MM.1S (cell line): ENCODE measurements at regions not wholly inside any gene's neighbourhood (a gene's known extent, or its start where the extent isn't known, plus 50 kb on each side); places are given as distances from the start of the nearest gene placed in this dataset.

Experiments
- DNase-seq: peaks from one replicate; pipeline ENCODE4 v3.0.0-alpha.2; 2015
- H2AFZ ChIP-seq: fragments of 300-600 bp; sonication (generic); 2 replicates; pipeline ENCODE4 v1.6.0; 2016; ENCODE audit warnings: antibody characterized with exemption, low read length
- H3F3A ChIP-seq: fragments of 300-600 bp; sonication (generic); 2 replicates; pipeline ENCODE4 v1.6.1; 2016; ENCODE audit warnings: mild to moderate bottlenecking, antibody characterized with exemption, low read length, moderate library complexity, mixed read lengths; ENCODE audit not compliant: insufficient read depth
- H3K27ac ChIP-seq: fragments of 300-600 bp; sonication (generic); 2 replicates; pipeline ENCODE4 v1.5.1; 2016; ENCODE audit warnings: mild to moderate bottlenecking, low read length
- H3K27me3 ChIP-seq: fragments of 300-600 bp; sonication (generic); replicated peaks from 2 replicates; pipeline ENCODE4 v1.6.0; 2016; ENCODE audit warnings: low read length; ENCODE audit not compliant: insufficient read depth
- H3K36me3 ChIP-seq: fragments of 300-600 bp; sonication (generic); replicated peaks from 2 replicates; pipeline ENCODE4 v1.6.1; 2016; ENCODE audit warnings: mild to moderate bottlenecking, low read length, mixed read lengths; ENCODE audit not compliant: insufficient read depth
- H3K4me1 ChIP-seq: fragments of 300-600 bp; sonication (generic); 2 replicates; pipeline ENCODE4 v1.6.1; 2016; ENCODE audit warnings: low read length, mixed read lengths
- H3K4me2 ChIP-seq: fragments of 300-600 bp; sonication (generic); 2 replicates; pipeline ENCODE4 v1.6.0; 2016; ENCODE audit warnings: low read depth, low read length
- H3K4me3 ChIP-seq: fragments of 300-600 bp; sonication (generic); 2 replicates; pipeline ENCODE4 v1.5.1; 2016; ENCODE audit warnings: low read length, mixed read lengths
- H3K79me2 ChIP-seq: fragments of 300-600 bp; sonication (generic); 2 replicates; pipeline ENCODE4 v1.6.1; 2016; ENCODE audit warnings: mixed run types, low read length, mixed read lengths
- H3K9ac ChIP-seq: fragments of 300-600 bp; sonication (generic); 2 replicates; pipeline ENCODE4 v1.6.1; 2016; ENCODE audit warnings: low read length, mixed read lengths
- H3K9me2 ChIP-seq: fragments of 300-600 bp; sonication (generic); replicated peaks from 2 replicates; pipeline ENCODE4 v1.6.1; 2016; ENCODE audit warnings: mild to moderate bottlenecking, low read length, mixed read lengths; ENCODE audit not compliant: insufficient read depth
- H3K9me3 ChIP-seq: fragments of 300-600 bp; sonication (generic); replicated peaks from 2 replicates; pipeline ENCODE4 v1.6.1; 2016; ENCODE audit warnings: mild to moderate bottlenecking, low read length, mixed read lengths; ENCODE audit not compliant: insufficient read depth
- H4K20me1 ChIP-seq: fragments of 300-600 bp; sonication (generic); 2 replicates; pipeline ENCODE4 v1.6.1; 2016; ENCODE audit warnings: mild to moderate bottlenecking, low read length, moderate library complexity, mixed read lengths; ENCODE audit not compliant: insufficient read depth
- CTCF ChIP-seq: fragments of 300-600 bp; sonication (generic); IDR thresholded peaks from 2 replicates; pipeline ENCODE4 v1.5.1; 2016; ENCODE audit warnings: antibody characterized with exemption, low read length, mixed read lengths
- EZH2 ChIP-seq: fragments of 300-600 bp; sonication (generic); optimal IDR thresholded peaks from 2 replicates; pipeline ENCODE3; 2017; ENCODE audit warnings: low read depth, mild to moderate bottlenecking, antibody characterized with exemption, low read length, mixed read lengths
- EZH2phosphoT487 ChIP-seq: fragments of 300-600 bp; sonication (generic); IDR thresholded peaks from 2 replicates; pipeline ENCODE4 v1.6.1; 2018; ENCODE audit warnings: antibody characterized with exemption, low read length

GRCh38 chr20:54766483-54766882 is 291.1 kb downstream of the DOK5 start:
- Histone ChIP-seq H3K9me2 (no peaks in the 10 kb centered on the region), H3K4me2 (no peak overlapping the region), H3K79me2 (no peaks in the 10 kb centered on the region), H3K4me3 (no peak overlapping the region), H3K27me3 (no peaks in the 10 kb centered on the region), H3K9me3 (no peaks in the 10 kb centered on the region), H3K27ac (no peak overlapping the region), H4K20me1 (no peaks in the 10 kb centered on the region), H3K4me1 (no peaks in the 10 kb centered on the region), H3K36me3 (no peaks in the 10 kb centered on the region), H3K9ac (no peak overlapping the region), H2AFZ (no peak overlapping the region), H3F3A (no peaks in the 10 kb centered on the region)
- DNase-seq = no peak
- no peak for TF ChIP-seq EZH2
- no peak for TF ChIP-seq EZH2phosphoT487
- no peak for TF ChIP-seq CTCF

- no peaks in the 10 kb centered on the region for H4K20me1 ChIP-seq
- no peak for DNase-seq
- no peak overlapping the region for H3K4me2 ChIP-seq
Observed at GRCh38 chr20:54763366-54763765, 288.0 kb downstream of the DOK5 start.

GRCh38 chr20:54759589-54759988 is 284.2 kb downstream of the DOK5 start:
- no peaks in the 10 kb centered on the region for H3K9me2 ChIP-seq
- H3K9me3 ChIP-seq = no peaks in the 10 kb centered on the region
- H3K4me3 ChIP-seq = no peak overlapping the region
- no peaks in the 10 kb centered on the region for H3K27me3 ChIP-seq
- no peaks in the 10 kb centered on the region for H3F3A ChIP-seq
- no peak for TF ChIP-seq EZH2
- no peak for TF ChIP-seq CTCF
- TF ChIP-seq EZH2phosphoT487 = no peak
- no peak overlapping the region for H2AFZ ChIP-seq
- DNase-seq = no peak
- no peak overlapping the region for H3K9ac ChIP-seq
- H3K36me3 ChIP-seq = no peaks in the 10 kb centered on the region
- no peak overlapping the region for H3K4me2 ChIP-seq
- no peaks in the 10 kb centered on the region for H3K79me2 ChIP-seq
- H3K27ac ChIP-seq = no peak overlapping the region
- no peaks in the 10 kb centered on the region for H4K20me1 ChIP-seq
- H3K4me1 ChIP-seq = no peaks in the 10 kb centered on the region

More at GRCh38 chr20:54763366-54763765, 288.0 kb downstream of the DOK5 start:
- TF ChIP-seq EZH2 (no peak), EZH2phosphoT487 (no peak), CTCF (no peak)
- Histone ChIP-seq H3K9ac (no peak overlapping the region), H2AFZ (no peak overlapping the region), H3K27me3 (no peaks in the 10 kb centered on the region), H3K4me1 (no peaks in the 10 kb centered on the region), H3F3A (no peaks in the 10 kb centered on the region), H3K4me3 (no peak overlapping the region), H3K9me3 (no peaks in the 10 kb centered on the region), H3K36me3 (no peaks in the 10 kb centered on the region), H3K9me2 (no peaks in the 10 kb centered on the region), H3K79me2 (no peaks in the 10 kb centered on the region), H3K27ac (no peak overlapping the region)
